ENCODE measurements at regions not wholly inside any gene's neighbourhood (a gene's known extent, or its start where the extent isn't known, plus 50 kb on each side); places are given as distances from the start of the nearest gene placed in this dataset.

GRCh38 chr7:152587366-152587765 lies 88.6 kb downstream of the XRCC2 start:
- TF ChIP-seq TAF1 (IDR thresholded peaks at IDR 0.05; ENCODE audit: low read depth) = no peak
- TF ChIP-seq EP300 (IDR thresholded peaks at IDR 0.05; ENCODE audit: borderline replicate concordance) = no peak
- TF ChIP-seq YY1 (IDR thresholded peaks at IDR 0.05; ENCODE audit: low read depth) = no peak
